Mesendoderm (in vitro differentiated cells): ENCODE measurements at regions not wholly inside any gene's neighbourhood (a gene's known extent, or its start where the extent isn't known, plus 50 kb on each side); places are given as distances from the start of the nearest gene placed in this dataset.
A peak's percentile ranks its signal among the peaks of the same experiment; 100 is the strongest.
"Not testable (repeated sequence)": the region's sequence is repeated elsewhere in the genome, so short reads cannot be mapped to it uniquely, and the experiment has no call there.

ENCODE experiments used
- DNase-seq: peaks from one replicate; pipeline ENCODE4 v3.0.0; 2013
- H2AK5ac ChIP-seq: 2 replicates; pipeline ENCODE4 v1.6.1; 2013; ENCODE audit warnings: low read length, inconsistent platforms
- H2BK120ac ChIP-seq: 2 replicates; pipeline ENCODE4 v1.6.1; 2013; ENCODE audit warnings: low read depth, mild to moderate bottlenecking, low read length, moderate library complexity, mixed read lengths
- H2BK15ac ChIP-seq: replicated peaks from 2 replicates; pipeline ENCODE4 v1.6.1; 2013; ENCODE audit warnings: low read depth, mild to moderate bottlenecking, moderate library complexity
- H2BK5ac ChIP-seq: 2 replicates; pipeline ENCODE4 v1.6.1; 2013; ENCODE audit warnings: low read length, inconsistent platforms
- H3K18ac ChIP-seq: 2 replicates; pipeline ENCODE4 v1.6.1; 2013; ENCODE audit warnings: mild to moderate bottlenecking, low read length, mixed read lengths
- H3K23ac ChIP-seq: one replicate; pipeline ENCODE4 v1.6.1; 2013; ENCODE audit warnings: low read length
- H3K27ac ChIP-seq: 2 replicates; pipeline ENCODE4 v1.5.1; 2013; ENCODE audit warnings: low read depth, mild to moderate bottlenecking, inconsistent platforms, low read length, moderate library complexity
- H3K27me3 ChIP-seq: 2 replicates; pipeline ENCODE4 v1.6.1; 2013; ENCODE audit warnings: low read length, control low read depth, mild to moderate bottlenecking, inconsistent platforms; ENCODE audit not compliant: insufficient read depth, poor library complexity
- H3K36me3 ChIP-seq: 2 replicates; pipeline ENCODE4 v1.6.1; 2013; ENCODE audit warnings: low read length, inconsistent platforms; ENCODE audit not compliant: control insufficient read depth, insufficient read depth
- H3K4ac ChIP-seq: one replicate; pipeline ENCODE4 v1.6.1; 2013; ENCODE audit warnings: low read depth, mild to moderate bottlenecking, low read length, moderate library complexity
- H3K4me1 ChIP-seq: 2 replicates; pipeline ENCODE4 v1.6.1; 2013; ENCODE audit warnings: low read depth, low read length, inconsistent platforms; ENCODE audit not compliant: control insufficient read depth
- H3K4me2 ChIP-seq: 2 replicates; pipeline ENCODE4 v1.6.1; 2013; ENCODE audit warnings: low read length
- H3K4me3 ChIP-seq: 2 replicates; pipeline ENCODE4 v1.5.1; 2013; ENCODE audit warnings: mild to moderate bottlenecking, low read length
- H3K56ac ChIP-seq: one replicate; pipeline ENCODE4 v1.6.1; 2013; ENCODE audit warnings: low read length
- H3K79me1 ChIP-seq: 2 replicates; pipeline ENCODE4 v1.6.1; 2013; ENCODE audit warnings: low read length, inconsistent platforms
- H3K79me2 ChIP-seq: 2 replicates; pipeline ENCODE4 v1.6.1; 2013; ENCODE audit warnings: mild to moderate bottlenecking, low read length; ENCODE audit not compliant: control insufficient read depth, insufficient read depth
- H3K9ac ChIP-seq: 2 replicates; pipeline ENCODE4 v1.6.1; 2013; ENCODE audit warnings: low read length, inconsistent platforms
- H4K5ac ChIP-seq: one replicate; pipeline ENCODE4 v1.6.1; 2013; ENCODE audit warnings: low read length
- H4K8ac ChIP-seq: one replicate; pipeline ENCODE4 v1.6.1; 2013; ENCODE audit warnings: low read depth, mild to moderate bottlenecking, control low read depth, low read length, moderate library complexity
- WGBS: extraction: QIAGEN DNeasy Blood & Tissue Kit; methylation state at CpG from one replicate; pipeline ENCODE4 v1.1.7; 2013; ENCODE audit warnings: low lambda C conversion rate, missing lambda C conversion rate; ENCODE audit not compliant: insufficient coverage; ENCODE audit errors: extremely low coverage; 5-methylcytosine and 5-hydroxymethylcytosine counted together

DNA sequence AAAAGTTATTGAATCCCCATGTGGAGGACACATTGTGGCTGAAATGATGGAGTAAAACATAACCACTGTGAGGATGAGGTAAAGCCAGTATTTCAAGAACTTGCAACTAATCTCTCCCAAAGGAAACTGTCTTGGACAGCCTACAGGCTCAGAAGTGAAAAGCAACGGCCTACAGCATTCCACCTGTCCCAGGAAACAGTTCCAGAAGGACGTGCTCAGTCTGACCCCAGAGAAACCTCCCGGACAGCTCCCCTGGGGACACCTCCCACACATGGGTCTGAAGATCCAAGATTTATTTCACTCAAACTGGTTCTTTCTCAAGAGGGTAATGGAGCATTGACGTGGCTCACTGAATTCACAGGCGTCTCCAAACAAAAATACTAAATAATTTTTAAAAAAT, 115.0 kb upstream of the VOPP1 start:
- DNase-seq, H2AK5ac ChIP-seq, H3K23ac ChIP-seq, H2BK15ac ChIP-seq, H3K36me3 ChIP-seq, H3K27ac ChIP-seq, H3K9ac ChIP-seq, H4K5ac ChIP-seq, H3K27me3 ChIP-seq, H3K79me2 ChIP-seq, H3K4me2 ChIP-seq, H3K4me3 ChIP-seq, H3K79me1 ChIP-seq, H3K4ac ChIP-seq, H3K18ac ChIP-seq, H3K4me1 ChIP-seq, H3K56ac ChIP-seq, H4K8ac ChIP-seq, H2BK120ac ChIP-seq, H2BK5ac ChIP-seq: not testable (repeated sequence)
- no CpG with 5 or more reads among the region's 5 CpGs for WGBS

GRCh38 chr7:55686771-55687170, 114.5 kb upstream of the VOPP1 start:
- H3K27me3 ChIP-seq, H3K4me3 ChIP-seq, H3K79me2 ChIP-seq, H3K56ac ChIP-seq, H3K36me3 ChIP-seq, H2BK120ac ChIP-seq, H4K8ac ChIP-seq, H3K4me1 ChIP-seq, H4K5ac ChIP-seq, H2AK5ac ChIP-seq, H3K18ac ChIP-seq, H2BK5ac ChIP-seq, H3K4me2 ChIP-seq, H3K23ac ChIP-seq, H3K9ac ChIP-seq, DNase-seq, H2BK15ac ChIP-seq, H3K79me1 ChIP-seq, H3K27ac ChIP-seq: not testable (repeated sequence)
- WGBS: no CpG with 5 or more reads among the region's 7 CpGs
- H3K4ac ChIP-seq: peak overlapping the region; percentile 31

GRCh38 chr7:55683501-55683900, 111.2 kb upstream of the VOPP1 start:
- not testable (repeated sequence) for H2BK15ac ChIP-seq

GRCh38 chr7:55675589-55675988, 103.3 kb upstream of the VOPP1 start:
- no CpG with 5 or more reads among the region's 1 CpG for WGBS
- not testable (repeated sequence) for H3K4me3 ChIP-seq, H3K18ac ChIP-seq, DNase-seq, H3K79me2 ChIP-seq, H3K27me3 ChIP-seq, H3K4me1 ChIP-seq, H2AK5ac ChIP-seq, H4K8ac ChIP-seq, H3K36me3 ChIP-seq, H3K4me2 ChIP-seq, H3K4ac ChIP-seq, H3K79me1 ChIP-seq, H3K23ac ChIP-seq, H3K9ac ChIP-seq, H2BK5ac ChIP-seq, H3K56ac ChIP-seq, H2BK120ac ChIP-seq, H3K27ac ChIP-seq, H4K5ac ChIP-seq, H2BK15ac ChIP-seq

More at GRCh38 chr7:55683501-55683900, 111.2 kb upstream of the VOPP1 start:
- H3K18ac ChIP-seq, H2BK5ac ChIP-seq, H3K4me3 ChIP-seq, H3K36me3 ChIP-seq, H3K4ac ChIP-seq, H3K4me1 ChIP-seq, H2AK5ac ChIP-seq, H3K79me1 ChIP-seq, H3K56ac ChIP-seq, H3K27me3 ChIP-seq, H3K23ac ChIP-seq, H4K8ac ChIP-seq, H2BK120ac ChIP-seq, H3K4me2 ChIP-seq, H3K27ac ChIP-seq, H3K79me2 ChIP-seq, H3K9ac ChIP-seq, H4K5ac ChIP-seq: not testable (repeated sequence)
- DNase-seq: peak; percentile 5
- WGBS: no CpG with 5 or more reads among the region's 9 CpGs

DNA sequence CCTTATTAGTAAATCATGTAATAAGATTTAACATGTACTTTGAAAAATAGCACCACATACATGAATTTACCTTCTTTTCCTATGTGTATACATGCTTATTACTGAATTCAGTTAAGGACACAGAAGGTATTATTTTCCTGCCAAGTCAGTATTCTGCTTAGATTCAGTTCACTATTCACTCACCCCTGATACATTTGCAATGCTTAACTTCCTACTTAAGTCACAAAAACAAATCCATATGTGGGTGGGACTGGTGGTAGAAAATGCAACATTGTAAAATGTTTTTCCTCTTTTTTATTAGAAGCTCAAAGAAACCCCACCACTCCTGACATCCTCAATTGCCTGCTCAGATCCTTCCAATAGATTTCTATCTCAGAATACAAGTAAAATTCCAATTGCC, 101.2 kb upstream of the VOPP1 start:
- DNase-seq, H2AK5ac ChIP-seq, H2BK120ac ChIP-seq, H4K5ac ChIP-seq, H3K4me3 ChIP-seq, H3K27ac ChIP-seq, H2BK15ac ChIP-seq, H3K36me3 ChIP-seq, H3K9ac ChIP-seq, H3K18ac ChIP-seq, H3K4ac ChIP-seq, H2BK5ac ChIP-seq, H3K4me2 ChIP-seq, H3K56ac ChIP-seq, H3K79me1 ChIP-seq, H3K4me1 ChIP-seq, H3K23ac ChIP-seq, H4K8ac ChIP-seq, H3K79me2 ChIP-seq, H3K27me3 ChIP-seq: not testable (repeated sequence)

DNA sequence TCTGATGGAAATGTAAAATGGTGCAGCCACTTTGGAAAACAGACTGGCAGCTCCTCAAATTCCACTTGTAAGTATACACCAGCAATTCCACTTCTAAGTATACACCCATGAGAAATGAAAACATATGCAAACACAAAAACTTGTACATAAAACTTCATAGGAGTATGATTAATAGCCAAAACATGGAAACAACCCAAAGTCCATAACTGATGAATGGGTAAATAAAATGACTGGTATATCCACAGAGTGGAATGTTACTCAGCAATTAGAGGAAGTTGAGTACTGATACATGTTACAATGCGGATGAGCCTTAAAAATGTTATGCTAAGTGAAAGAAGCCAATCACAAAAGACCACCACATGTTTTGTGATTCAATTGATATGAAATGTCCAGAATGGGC, 99.8 kb upstream of the VOPP1 start:
- H2BK15ac ChIP-seq, H3K18ac ChIP-seq, H3K9ac ChIP-seq, H4K5ac ChIP-seq, H3K4me3 ChIP-seq, H3K4me2 ChIP-seq, H3K36me3 ChIP-seq, H3K4me1 ChIP-seq, H3K23ac ChIP-seq, DNase-seq, H2AK5ac ChIP-seq, H3K79me1 ChIP-seq, H2BK120ac ChIP-seq, H2BK5ac ChIP-seq, H3K4ac ChIP-seq, H4K8ac ChIP-seq, H3K27ac ChIP-seq, H3K79me2 ChIP-seq, H3K56ac ChIP-seq, H3K27me3 ChIP-seq: not testable (repeated sequence)
- no CpG with 5 or more reads among the region's 1 CpG for WGBS
